Vagina (tissue), 2 donors: ENCODE measurements at regions not wholly inside any gene's neighbourhood (a gene's known extent, or its start where the extent isn't known, plus 50 kb on each side); places are given as distances from the start of the nearest gene placed in this dataset.

Source experiments
- POLR2A ChIP-seq, 2 donors: fragments of 450-650 bp; IDR thresholded peaks; one replicate each; pipeline ENCODE4 v1.6.1; 2017; ENCODE audit warnings: antibody characterized with exemption in 2 of 2, mild to moderate bottlenecking in 2 of 2, moderate library complexity in 2 of 2
- POLR2AphosphoS5 ChIP-seq, 2 donors: sonication (generic); formaldehyde crosslinking; IDR thresholded peaks; one replicate each; pipeline ENCODE4 v1.9.0; 2017; ENCODE audit warnings: antibody characterized with exemption in 2 of 2, mild to moderate bottlenecking in 2 of 2, low read depth in 1 of 2; ENCODE audit not compliant: insufficient read depth in 1 of 2
- TF ChIP-seq, protein P1 (sequence below), 3 experiments: fragments of 450-650 bp in 2 of 3; fragments of 200-600 bp in 1 of 3; sonication (generic) in 1 of 3; IDR thresholded peaks; one replicate each; pipeline ENCODE4 v1.5.1; 2017 to 2019; ENCODE audit warnings: antibody characterized with exemption in 3 of 3, mild to moderate bottlenecking in 2 of 3, moderate library complexity in 2 of 3

DNA sequence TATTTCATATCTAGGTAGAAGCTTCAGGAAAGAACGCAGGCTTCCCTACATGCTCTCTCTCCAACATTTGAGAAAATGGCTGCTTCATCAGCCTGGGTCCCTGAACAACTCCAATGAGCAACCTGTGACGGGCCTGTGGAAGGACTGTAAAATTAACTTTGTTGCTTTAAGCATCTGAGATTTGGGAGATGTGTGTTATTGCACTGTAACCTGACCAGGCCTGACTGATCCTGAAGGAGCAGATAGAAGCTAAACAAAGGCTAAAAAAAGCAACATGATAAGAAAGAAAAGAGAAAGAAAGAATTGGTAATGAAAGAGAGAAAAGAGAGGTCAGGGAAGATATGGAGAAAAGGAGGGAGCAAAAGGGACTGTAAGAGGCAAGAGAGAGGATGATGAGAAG is 77.1 kb upstream of the MBNL2 start:
- TF ChIP-seq, protein P1, sequence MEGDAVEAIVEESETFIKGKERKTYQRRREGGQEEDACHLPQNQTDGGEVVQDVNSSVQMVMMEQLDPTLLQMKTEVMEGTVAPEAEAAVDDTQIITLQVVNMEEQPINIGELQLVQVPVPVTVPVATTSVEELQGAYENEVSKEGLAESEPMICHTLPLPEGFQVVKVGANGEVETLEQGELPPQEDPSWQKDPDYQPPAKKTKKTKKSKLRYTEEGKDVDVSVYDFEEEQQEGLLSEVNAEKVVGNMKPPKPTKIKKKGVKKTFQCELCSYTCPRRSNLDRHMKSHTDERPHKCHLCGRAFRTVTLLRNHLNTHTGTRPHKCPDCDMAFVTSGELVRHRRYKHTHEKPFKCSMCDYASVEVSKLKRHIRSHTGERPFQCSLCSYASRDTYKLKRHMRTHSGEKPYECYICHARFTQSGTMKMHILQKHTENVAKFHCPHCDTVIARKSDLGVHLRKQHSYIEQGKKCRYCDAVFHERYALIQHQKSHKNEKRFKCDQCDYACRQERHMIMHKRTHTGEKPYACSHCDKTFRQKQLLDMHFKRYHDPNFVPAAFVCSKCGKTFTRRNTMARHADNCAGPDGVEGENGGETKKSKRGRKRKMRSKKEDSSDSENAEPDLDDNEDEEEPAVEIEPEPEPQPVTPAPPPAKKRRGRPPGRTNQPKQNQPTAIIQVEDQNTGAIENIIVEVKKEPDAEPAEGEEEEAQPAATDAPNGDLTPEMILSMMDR (IDR thresholded peaks at IDR 0.05), result no peak
- TF ChIP-seq POLR2A (IDR thresholded peaks at IDR 0.05), result no peak
- TF ChIP-seq POLR2AphosphoS5 (IDR thresholded peaks at IDR 0.05; ENCODE audit: insufficient read depth in 1 of 2, low read depth in 1 of 2), result no peak
